ENCODE measurements at regions not wholly inside any gene's neighbourhood (a gene's known extent, or its start where the extent isn't known, plus 50 kb on each side); places are given as distances from the start of the nearest gene placed in this dataset.

- H3K4me1 ChIP-seq (ENCODE audit: control insufficient read depth, insufficient read depth, low read length) = no peaks in the 10 kb centered on the region
- no peak overlapping the region for H2BK15ac ChIP-seq (ENCODE audit: low read depth, low read length)
- no peak overlapping the region for H2AK9ac ChIP-seq (replicated peaks; ENCODE audit: low read depth, low read length, poor library complexity)
- H4K8ac ChIP-seq (ENCODE audit: low read depth in 2 of 2, low read length in 2 of 2) = no peak overlapping the region
- ATAC-seq (ENCODE audit: low read depth) (no peak), DNase-seq (no peak)
- no peak overlapping the region for H3K27ac ChIP-seq (ENCODE audit: insufficient read depth, low read length)
- no peak overlapping the region for H3K56ac ChIP-seq (ENCODE audit: extremely low read depth, insufficient read depth, low read length)
- H4K91ac ChIP-seq (ENCODE audit: insufficient read depth, low read depth, low read length) = no peak overlapping the region
- H2BK5ac ChIP-seq (ENCODE audit: low read depth, low read length, poor library complexity, severe bottlenecking) = no peak overlapping the region
- no peak overlapping the region for H3K4ac ChIP-seq (ENCODE audit: low read depth, low read length)
- no peak overlapping the region for H4K5ac ChIP-seq (ENCODE audit: low read depth, low read length)
- H3K18ac ChIP-seq (ENCODE audit: low read depth, low read length) = no peak overlapping the region
- no peak overlapping the region for H3K14ac ChIP-seq (replicated peaks; ENCODE audit: low read depth, low read length)
- H3K9me3 ChIP-seq (ENCODE audit: control insufficient read depth, insufficient read depth, low read length) = no peaks in the 10 kb centered on the region
- H2BK20ac ChIP-seq (ENCODE audit: low read depth, low read length) = no peak overlapping the region
- H3K9me1 ChIP-seq (ENCODE audit: insufficient read depth, low read length) = no peaks in the 10 kb centered on the region
- no peaks in the 10 kb centered on the region for H3K36me3 ChIP-seq (ENCODE audit: control insufficient read depth, insufficient read depth, low read length)
- no peak overlapping the region for H3K9ac ChIP-seq (ENCODE audit: low read depth, low read length)
- H3K23ac ChIP-seq (ENCODE audit: low read depth, low read length) = no peak overlapping the region
- no peak overlapping the region for H3K4me2 ChIP-seq (ENCODE audit: low read depth, low read length)
- no peak overlapping the region for H2AK5ac ChIP-seq (ENCODE audit: low read depth, low read length)
- no peaks in the 10 kb centered on the region for H4K20me1 ChIP-seq (ENCODE audit: insufficient read depth, low read length)
- dilution Hi-C loops (cut with HindIII; ENCODE audit: low sequenced_read_pairs, unreplicated experiment) (no loop called here), in situ Hi-C loops (cut with MboI; ENCODE audit: low sequenced_read_pairs) (no loop called here), intact Hi-C loops (cut with micrococcal nuclease) (no loop called here)
- no peak overlapping the region for H3K4me3 ChIP-seq (ENCODE audit: insufficient read depth, low read depth, low read length)
- H2BK120ac ChIP-seq (ENCODE audit: low read depth, low read length) = no peak overlapping the region
- no peak overlapping the region for H2AFZ ChIP-seq (replicated peaks; ENCODE audit: low read length, poor library complexity)
- TF ChIP-seq CTCF (conservative IDR thresholded peaks at IDR 0.05; ENCODE audit: low read depth, low read length) (no peak), USF2 (IDR thresholded peaks at IDR 0.05; ENCODE audit: low read depth, low read length) (no peak), NFE2L2 (IDR thresholded peaks at IDR 0.05; ENCODE audit: low read depth, low read length) (no peak), MAZ (IDR thresholded peaks at IDR 0.05; ENCODE audit: borderline replicate concordance, low read depth, low read length) (no peak), POLR2A (IDR thresholded peaks at IDR 0.05; ENCODE audit: low read depth, low read length) (no peak), MAFK (IDR thresholded peaks at IDR 0.05; ENCODE audit: low read depth, low read length) (no peak), CEBPB (IDR thresholded peaks at IDR 0.05; ENCODE audit: low read depth, low read length) (no peak)
- CTCF ChIA-PET = no interaction called here
- BruUV-seq (replicated peaks) = no TSS peak
- POLR2A ChIA-PET (ENCODE audit: unreplicated experiment) = no interaction called here
- WGBS, 2 experiments (ENCODE audit: extremely low coverage in 2 of 2, insufficient read length in 1 of 2) = 25% methylated on average over 2 of the region's 5 CpGs; no CpG with 5 or more reads in 1 of the 2 experiments
- H3K79me1 ChIP-seq (ENCODE audit: low read depth in 1 of 2, low read length in 2 of 2) = no peaks in the 10 kb centered on the region
- no peaks in the 10 kb centered on the region for H3K27me3 ChIP-seq (ENCODE audit: control insufficient read depth, insufficient read depth, low read length)
Observed at GRCh38 chr16:55273959-55274358, 50.0 kb upstream of the IRX6 start.

Data from IMR-90 (cell line).